ENCODE measurements at regions not wholly inside any gene's neighbourhood (a gene's known extent, or its start where the extent isn't known, plus 50 kb on each side); places are given as distances from the start of the nearest gene placed in this dataset.

GRCh38 chr9:16070455-16071145, 517.8 kb downstream of the CCDC171 start:
- TF ChIP-seq CTCF (IDR thresholded peaks at IDR 0.05; ENCODE audit: low read depth, low read length): no peak
- no peak for TF ChIP-seq EZH2phosphoT487 (IDR thresholded peaks at IDR 0.05; ENCODE audit: low read depth)

Measured in OCI-LY3 (cell line).